ENCODE measurements at regions not wholly inside any gene's neighbourhood (a gene's known extent, or its start where the extent isn't known, plus 50 kb on each side); places are given as distances from the start of the nearest gene placed in this dataset.

GRCh38 chr6:155520078-155520477 is 64.4 kb upstream of the NOX3 start:
- TF ChIP-seq POLR2AphosphoS5 (IDR thresholded peaks at IDR 0.05; ENCODE audit: low read depth), result no peak
- TF ChIP-seq CTCF (conservative IDR thresholded peaks at IDR 0.05; ENCODE audit: low read depth in 2 of 2), result no peak
- no peak for TF ChIP-seq EZH2phosphoT487 (IDR thresholded peaks at IDR 0.05; ENCODE audit: unreplicated experiment)
- TF ChIP-seq CREB1 (CRISPR knock-in tag; IDR thresholded peaks at IDR 0.05; ENCODE audit: low read depth), result no peak
- no peak for TF ChIP-seq EZH2 (IDR thresholded peaks at IDR 0.05; ENCODE audit: low read depth, unreplicated experiment)
- TF ChIP-seq JUNB (IDR thresholded peaks at IDR 0.05; ENCODE audit: unreplicated experiment), result no peak
- TF ChIP-seq REST (IDR thresholded peaks at IDR 0.05; ENCODE audit: unreplicated experiment), result no peak

All from GM23338 (cell line).